ENCODE measurements at regions not wholly inside any gene's neighbourhood (a gene's known extent, or its start where the extent isn't known, plus 50 kb on each side); places are given as distances from the start of the nearest gene placed in this dataset.

- TF ChIP-seq, protein P1, sequence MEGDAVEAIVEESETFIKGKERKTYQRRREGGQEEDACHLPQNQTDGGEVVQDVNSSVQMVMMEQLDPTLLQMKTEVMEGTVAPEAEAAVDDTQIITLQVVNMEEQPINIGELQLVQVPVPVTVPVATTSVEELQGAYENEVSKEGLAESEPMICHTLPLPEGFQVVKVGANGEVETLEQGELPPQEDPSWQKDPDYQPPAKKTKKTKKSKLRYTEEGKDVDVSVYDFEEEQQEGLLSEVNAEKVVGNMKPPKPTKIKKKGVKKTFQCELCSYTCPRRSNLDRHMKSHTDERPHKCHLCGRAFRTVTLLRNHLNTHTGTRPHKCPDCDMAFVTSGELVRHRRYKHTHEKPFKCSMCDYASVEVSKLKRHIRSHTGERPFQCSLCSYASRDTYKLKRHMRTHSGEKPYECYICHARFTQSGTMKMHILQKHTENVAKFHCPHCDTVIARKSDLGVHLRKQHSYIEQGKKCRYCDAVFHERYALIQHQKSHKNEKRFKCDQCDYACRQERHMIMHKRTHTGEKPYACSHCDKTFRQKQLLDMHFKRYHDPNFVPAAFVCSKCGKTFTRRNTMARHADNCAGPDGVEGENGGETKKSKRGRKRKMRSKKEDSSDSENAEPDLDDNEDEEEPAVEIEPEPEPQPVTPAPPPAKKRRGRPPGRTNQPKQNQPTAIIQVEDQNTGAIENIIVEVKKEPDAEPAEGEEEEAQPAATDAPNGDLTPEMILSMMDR (conservative IDR thresholded peaks at IDR 0.05), result no peak
Observed at GRCh38 chr16:85978291-85978775, 79.4 kb downstream of the IRF8 start.

GRCh38 chr16:85978976-85979375 lies 80.0 kb downstream of the IRF8 start:
- Histone ChIP-seq H3K27ac (ENCODE audit: low read depth, low read length) (no peak overlapping the region), H3K4me3 (ENCODE audit: low read length) (no peak overlapping the region), H3K9me3 (ENCODE audit: control insufficient read depth, low read length) (no peaks in the 10 kb centered on the region), H3K36me3 (ENCODE audit: control insufficient read depth, insufficient read depth, low read length) (no peaks in the 10 kb centered on the region), H3K27me3 (ENCODE audit: control insufficient read depth, insufficient read depth, low read length, poor library complexity, severe bottlenecking) (no peaks in the 10 kb centered on the region), H3K4me1 (ENCODE audit: control insufficient read depth, insufficient read depth, low read length) (no peaks in the 10 kb centered on the region), H3K9ac (ENCODE audit: extremely low read depth, low read length, poor library complexity, severe bottlenecking) (no peak overlapping the region)
- Mint-ChIP-seq H3K27ac (no peak overlapping the region), H3K4me3 (no peak overlapping the region), H3K9me3 (peaks cover 9% of the 10 kb centered on the region), H3K36me3 (ENCODE audit: low read depth) (no peaks in the 10 kb centered on the region), H3K4me1 (no peaks in the 10 kb centered on the region), H3K27me3 (ENCODE audit: insufficient read depth) (no peaks in the 10 kb centered on the region)
- DNase-seq, result no peak
- 92 to 100% methylated on average over 6 to 13 of the region's 13 CpGs for WGBS, 2 experiments (ENCODE audit: insufficient coverage in 1 of 2, insufficient read length in 1 of 2)
- TF ChIP-seq, protein P1 (conservative IDR thresholded peaks at IDR 0.05), result no peak

More at GRCh38 chr16:85978291-85978775, 79.4 kb downstream of the IRF8 start:
- DNase-seq, result no peak
- Histone ChIP-seq H3K36me3 (ENCODE audit: control insufficient read depth, insufficient read depth, low read length) (no peaks in the 10 kb centered on the region), H3K27ac (ENCODE audit: low read depth, low read length) (no peak overlapping the region), H3K27me3 (ENCODE audit: control insufficient read depth, insufficient read depth, low read length, poor library complexity, severe bottlenecking) (no peaks in the 10 kb centered on the region), H3K9me3 (ENCODE audit: control insufficient read depth, low read length) (no peaks in the 10 kb centered on the region), H3K9ac (ENCODE audit: extremely low read depth, low read length, poor library complexity, severe bottlenecking) (no peak overlapping the region), H3K4me3 (ENCODE audit: low read length) (no peak overlapping the region), H3K4me1 (ENCODE audit: control insufficient read depth, insufficient read depth, low read length) (no peaks in the 10 kb centered on the region)
- WGBS, 2 experiments (ENCODE audit: insufficient coverage in 1 of 2, insufficient read length in 1 of 2), result 92% methylated on average over 20 to 22 of the region's 22 CpGs
- no peak overlapping the region for H3K27ac Mint-ChIP-seq
- H3K27me3 Mint-ChIP-seq (ENCODE audit: insufficient read depth), result no peaks in the 10 kb centered on the region
- peaks cover 10% of the 10 kb centered on the region for H3K9me3 Mint-ChIP-seq
- no peak overlapping the region for H3K4me3 Mint-ChIP-seq
- H3K4me1 Mint-ChIP-seq, result no peaks in the 10 kb centered on the region
- H3K36me3 Mint-ChIP-seq (ENCODE audit: low read depth), result no peaks in the 10 kb centered on the region

GRCh38 chr16:85979605-85980004 lies 80.6 kb downstream of the IRF8 start:
- peaks cover 3% of the 10 kb centered on the region for H3K9me3 Mint-ChIP-seq
- Histone ChIP-seq H3K27me3 (ENCODE audit: control insufficient read depth, insufficient read depth, low read length, poor library complexity, severe bottlenecking) (no peaks in the 10 kb centered on the region), H3K4me3 (ENCODE audit: low read length) (no peak overlapping the region), H3K27ac (ENCODE audit: low read depth, low read length) (no peak overlapping the region), H3K36me3 (ENCODE audit: control insufficient read depth, insufficient read depth, low read length) (no peaks in the 10 kb centered on the region), H3K4me1 (ENCODE audit: control insufficient read depth, insufficient read depth, low read length) (no peaks in the 10 kb centered on the region), H3K9ac (ENCODE audit: extremely low read depth, low read length, poor library complexity, severe bottlenecking) (no peak overlapping the region), H3K9me3 (ENCODE audit: control insufficient read depth, low read length) (no peaks in the 10 kb centered on the region)
- no peak overlapping the region for H3K27ac Mint-ChIP-seq
- TF ChIP-seq, protein P1 (conservative IDR thresholded peaks at IDR 0.05), result peak; percentile 50
- no peak for DNase-seq
- H3K4me3 Mint-ChIP-seq, result no peak overlapping the region
- H3K27me3 Mint-ChIP-seq (ENCODE audit: insufficient read depth), result no peaks in the 10 kb centered on the region
- 90% methylated on average over 11 of the region's 11 CpGs for WGBS, 2 experiments (ENCODE audit: insufficient coverage in 1 of 2, insufficient read length in 1 of 2)
- H3K36me3 Mint-ChIP-seq (ENCODE audit: low read depth), result no peaks in the 10 kb centered on the region
- no peaks in the 10 kb centered on the region for H3K4me1 Mint-ChIP-seq

Data from endodermal cell (in vitro differentiated cells).